ENCODE measurements at regions not wholly inside any gene's neighbourhood (a gene's known extent, or its start where the extent isn't known, plus 50 kb on each side); places are given as distances from the start of the nearest gene placed in this dataset.
"Not testable (repeated sequence)": the region's sequence is repeated elsewhere in the genome, so short reads cannot be mapped to it uniquely, and the experiment has no call there.

- no peak for DNase-seq (ENCODE audit: low read depth)
- no peak for TF ChIP-seq CTCF (IDR thresholded peaks at IDR 0.05; ENCODE audit: low read depth, low read length, missing control alignments)
- H3K4me3 ChIP-seq (ENCODE audit: low read depth, low read length), result no peak overlapping the region
Observed at GRCh38 chr2:434625-435024, 146.7 kb upstream of the ALKAL2 start.

- no peak for TF ChIP-seq CTCF (IDR thresholded peaks at IDR 0.05; ENCODE audit: low read depth, low read length, missing control alignments)
- DNase-seq (ENCODE audit: low read depth), result no peak
- H3K4me3 ChIP-seq (ENCODE audit: low read depth, low read length), result no peak overlapping the region
Observed at GRCh38 chr2:433216-433615, 145.3 kb upstream of the ALKAL2 start.

- no peak for TF ChIP-seq CTCF (IDR thresholded peaks at IDR 0.05; ENCODE audit: low read depth, low read length, missing control alignments)
- no peak overlapping the region for H3K4me3 ChIP-seq (ENCODE audit: low read depth, low read length)
- no peak for DNase-seq (ENCODE audit: low read depth)
Observed at GRCh38 chr2:430291-431040, 142.6 kb upstream of the ALKAL2 start.

GRCh38 chr2:429575-430254 lies 141.8 kb upstream of the ALKAL2 start:
- H3K4me3 ChIP-seq (ENCODE audit: low read depth, low read length), result no peak overlapping the region
- no peak for TF ChIP-seq CTCF (IDR thresholded peaks at IDR 0.05; ENCODE audit: low read depth, low read length, missing control alignments)
- DNase-seq (ENCODE audit: low read depth), result no peak

- TF ChIP-seq CTCF (IDR thresholded peaks at IDR 0.05; ENCODE audit: low read depth, low read length, missing control alignments), result no peak
- DNase-seq (ENCODE audit: low read depth), result no peak
- H3K4me3 ChIP-seq (ENCODE audit: low read depth, low read length), result no peak overlapping the region
Observed at GRCh38 chr2:429142-429541, 141.3 kb upstream of the ALKAL2 start.

GRCh38 chr2:428591-428990 lies 140.7 kb upstream of the ALKAL2 start:
- no peak for TF ChIP-seq CTCF (IDR thresholded peaks at IDR 0.05; ENCODE audit: low read depth, low read length, missing control alignments)
- H3K4me3 ChIP-seq (ENCODE audit: low read depth, low read length), result no peak overlapping the region
- DNase-seq (ENCODE audit: low read depth), result no peak

GRCh38 chr2:426696-427095 lies 138.8 kb upstream of the ALKAL2 start:
- H3K4me3 ChIP-seq (ENCODE audit: low read depth, low read length); DNase-seq (ENCODE audit: low read depth): not testable (repeated sequence)

Measured in GM12864 (cell line).